ENCODE measurements at regions not wholly inside any gene's neighbourhood (a gene's known extent, or its start where the extent isn't known, plus 50 kb on each side); places are given as distances from the start of the nearest gene placed in this dataset.

- H3K9me3 ChIP-seq (replicated peaks; ENCODE audit: control insufficient read depth, insufficient read depth, low read length): peaks cover 6% of the 10 kb centered on the region
- H3K4me1 ChIP-seq (ENCODE audit: control insufficient read depth, extremely low read depth, insufficient read depth, low read length): no peaks in the 10 kb centered on the region
- no peak overlapping the region for H3K27ac ChIP-seq (ENCODE audit: insufficient read depth, low read depth, low read length)
- no peak overlapping the region for H2AFZ ChIP-seq (ENCODE audit: low read depth, low read length)
- no peak overlapping the region for H3K4me3 ChIP-seq (replicated peaks in 1 of 3; ENCODE audit: insufficient read depth in 1 of 3, low read depth in 1 of 3, low read length in 3 of 3)
- no peak overlapping the region for H3K4me2 ChIP-seq (ENCODE audit: insufficient read depth, low read length)
- intact Hi-C loops (cut with micrococcal nuclease): no loop called here
- dilution Hi-C loops (cut with MboI; ENCODE audit: extremely low pct_ligation_motif_present, low sequenced_read_pairs): no loop called here
- H3K36me3 ChIP-seq (ENCODE audit: control insufficient read depth in 2 of 2, extremely low read depth in 1 of 2, insufficient read depth in 2 of 2, low read length in 2 of 2): no peaks in the 10 kb centered on the region
- DNase-seq (ENCODE audit: low read depth, low spot score) (no peak), FAIRE-seq (no peak)
- TF ChIP-seq POLR2AphosphoS5 (IDR thresholded peaks at IDR 0.05; ENCODE audit: insufficient read depth, low read depth, low read length) (no peak), CTCF (IDR thresholded peaks at IDR 0.05; ENCODE audit: extremely low read depth in 1 of 2, insufficient read depth in 1 of 2, low read depth in 1 of 2, low read length in 2 of 2) (no peak), MAX (IDR thresholded peaks at IDR 0.05; ENCODE audit: insufficient read depth, insufficient read length) (no peak), FOS (IDR thresholded peaks at IDR 0.05; ENCODE audit: borderline replicate concordance, insufficient read depth, low read length) (no peak), EZH2 (IDR thresholded peaks at IDR 0.05; ENCODE audit: borderline replicate concordance, low read depth, low read length, severe bottlenecking) (no peak), JUN (IDR thresholded peaks at IDR 0.05; ENCODE audit: borderline replicate concordance, insufficient read depth, insufficient read length, low read depth) (no peak), GATA2 (IDR thresholded peaks at IDR 0.05; ENCODE audit: insufficient read depth, insufficient read length, low read depth, low read length) (no peak), MYC (IDR thresholded peaks at IDR 0.05; ENCODE audit: low read depth, low read length) (no peak), POLR2A (IDR thresholded peaks at IDR 0.05; ENCODE audit: low read depth, low read length) (no peak)
- H3K9me1 ChIP-seq (replicated peaks; ENCODE audit: control insufficient read depth, extremely low read depth, insufficient read depth, low read length): no peaks in the 10 kb centered on the region
- no peak overlapping the region for H3K9ac ChIP-seq (replicated peaks; ENCODE audit: extremely low read depth, insufficient read depth, low read length)
- no TSS peak for BruUV-seq (replicated peaks)
- no peaks in the 10 kb centered on the region for H3K79me2 ChIP-seq (ENCODE audit: control insufficient read depth, insufficient read depth, low read length)
- ChIA-PET CTCF (no interaction called here), POLR2A (no interaction called here)
- H3K27me3 ChIP-seq (ENCODE audit: control insufficient read depth in 2 of 2, insufficient read depth in 2 of 2, low read length in 2 of 2): no peaks in the 10 kb centered on the region
- H4K20me1 ChIP-seq (replicated peaks; ENCODE audit: control insufficient read depth, extremely low read depth, insufficient read depth, low read length): no peaks in the 10 kb centered on the region
These were observed 492.3 kb downstream of the MRPL39 start for GRCh38 chr21:25115021-25115420.

All from endothelial cell of umbilical vein (primary cell).